ENCODE measurements at regions not wholly inside any gene's neighbourhood (a gene's known extent, or its start where the extent isn't known, plus 50 kb on each side); places are given as distances from the start of the nearest gene placed in this dataset.

DNA sequence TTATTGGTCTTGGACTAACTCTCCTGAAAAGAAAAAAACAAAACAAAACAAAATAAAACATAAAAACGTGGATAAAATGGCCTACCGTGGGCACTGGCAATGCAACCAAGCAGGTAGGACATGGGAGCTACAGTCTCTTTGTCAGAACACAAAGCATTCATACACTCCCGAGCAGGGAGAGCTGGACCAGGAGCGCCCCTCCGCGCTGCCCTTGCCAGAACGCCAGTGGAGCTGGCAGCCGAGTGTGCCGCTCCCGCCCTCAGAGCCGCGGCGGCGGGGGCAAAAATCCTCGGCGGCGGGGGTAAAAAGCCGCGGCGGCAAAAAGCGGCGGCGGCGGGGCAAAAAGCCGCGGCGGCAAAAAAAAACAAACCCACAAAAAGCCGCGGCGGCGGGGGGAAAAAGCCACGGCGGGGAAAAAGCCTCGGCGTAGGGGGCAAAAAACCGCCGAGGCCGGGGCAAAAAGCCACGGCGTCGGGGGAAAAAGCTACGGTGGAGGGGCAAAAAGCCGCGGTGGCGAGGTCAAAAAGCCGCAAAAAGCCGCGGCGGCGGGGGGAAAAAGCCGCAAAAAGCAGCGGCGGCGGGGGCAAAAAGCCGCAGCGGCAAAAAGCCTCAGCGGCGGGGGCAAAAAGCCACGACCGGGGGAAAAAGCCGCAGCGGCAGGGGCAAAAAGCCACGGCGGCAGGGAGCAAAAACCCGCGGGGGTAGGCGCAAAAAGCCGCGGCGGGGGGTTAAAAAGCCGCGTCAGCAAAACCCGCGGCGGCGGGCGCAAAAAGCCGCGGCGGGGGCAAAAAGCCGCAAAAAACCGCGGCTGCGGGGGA is 418.1 kb downstream of the ZNF716 start:
- TF ChIP-seq, protein P1, sequence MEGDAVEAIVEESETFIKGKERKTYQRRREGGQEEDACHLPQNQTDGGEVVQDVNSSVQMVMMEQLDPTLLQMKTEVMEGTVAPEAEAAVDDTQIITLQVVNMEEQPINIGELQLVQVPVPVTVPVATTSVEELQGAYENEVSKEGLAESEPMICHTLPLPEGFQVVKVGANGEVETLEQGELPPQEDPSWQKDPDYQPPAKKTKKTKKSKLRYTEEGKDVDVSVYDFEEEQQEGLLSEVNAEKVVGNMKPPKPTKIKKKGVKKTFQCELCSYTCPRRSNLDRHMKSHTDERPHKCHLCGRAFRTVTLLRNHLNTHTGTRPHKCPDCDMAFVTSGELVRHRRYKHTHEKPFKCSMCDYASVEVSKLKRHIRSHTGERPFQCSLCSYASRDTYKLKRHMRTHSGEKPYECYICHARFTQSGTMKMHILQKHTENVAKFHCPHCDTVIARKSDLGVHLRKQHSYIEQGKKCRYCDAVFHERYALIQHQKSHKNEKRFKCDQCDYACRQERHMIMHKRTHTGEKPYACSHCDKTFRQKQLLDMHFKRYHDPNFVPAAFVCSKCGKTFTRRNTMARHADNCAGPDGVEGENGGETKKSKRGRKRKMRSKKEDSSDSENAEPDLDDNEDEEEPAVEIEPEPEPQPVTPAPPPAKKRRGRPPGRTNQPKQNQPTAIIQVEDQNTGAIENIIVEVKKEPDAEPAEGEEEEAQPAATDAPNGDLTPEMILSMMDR (IDR thresholded peaks at IDR 0.05), result no peak
- no peaks in the 10 kb centered on the region for H3K4me1 ChIP-seq (ENCODE audit: control insufficient read depth, insufficient read depth, low read length)
- 20% methylated on average over 84 of the region's 84 CpGs for WGBS (ENCODE audit: insufficient coverage)
- no peak overlapping the region for H3K27ac Mint-ChIP-seq
- H3K27me3 Mint-ChIP-seq (ENCODE audit: low read depth in 2 of 2), result peaks cover 0 to 2% of the 10 kb centered on the region in 2 donors
- H3K27me3 ChIP-seq (ENCODE audit: control insufficient read depth, insufficient read depth, low read length), result peaks cover 5% of the 10 kb centered on the region
- ATAC-seq (no peak), DNase-seq (no peak)
- H3K4me3 ChIP-seq (ENCODE audit: low read length), result no peak overlapping the region
- intact Hi-C loops (cut with micrococcal nuclease), result no loop called here
- peaks cover 7% of the 10 kb centered on the region for H3K36me3 Mint-ChIP-seq
- H3K9me3 ChIP-seq (ENCODE audit: control insufficient read depth, insufficient read depth, low read length), result peaks cover 19% of the 10 kb centered on the region
- no peak overlapping the region for H3K27ac ChIP-seq (ENCODE audit: low read length)
- H3K9me3 Mint-ChIP-seq, result peaks cover 9 to 17% of the 10 kb centered on the region in 2 donors
- no peaks in the 10 kb centered on the region for H3K36me3 ChIP-seq (ENCODE audit: control insufficient read depth, insufficient read depth, low read length)
- no peak overlapping the region for H3K4me3 Mint-ChIP-seq
- H3K4me1 Mint-ChIP-seq, result no peaks in the 10 kb centered on the region

DNA sequence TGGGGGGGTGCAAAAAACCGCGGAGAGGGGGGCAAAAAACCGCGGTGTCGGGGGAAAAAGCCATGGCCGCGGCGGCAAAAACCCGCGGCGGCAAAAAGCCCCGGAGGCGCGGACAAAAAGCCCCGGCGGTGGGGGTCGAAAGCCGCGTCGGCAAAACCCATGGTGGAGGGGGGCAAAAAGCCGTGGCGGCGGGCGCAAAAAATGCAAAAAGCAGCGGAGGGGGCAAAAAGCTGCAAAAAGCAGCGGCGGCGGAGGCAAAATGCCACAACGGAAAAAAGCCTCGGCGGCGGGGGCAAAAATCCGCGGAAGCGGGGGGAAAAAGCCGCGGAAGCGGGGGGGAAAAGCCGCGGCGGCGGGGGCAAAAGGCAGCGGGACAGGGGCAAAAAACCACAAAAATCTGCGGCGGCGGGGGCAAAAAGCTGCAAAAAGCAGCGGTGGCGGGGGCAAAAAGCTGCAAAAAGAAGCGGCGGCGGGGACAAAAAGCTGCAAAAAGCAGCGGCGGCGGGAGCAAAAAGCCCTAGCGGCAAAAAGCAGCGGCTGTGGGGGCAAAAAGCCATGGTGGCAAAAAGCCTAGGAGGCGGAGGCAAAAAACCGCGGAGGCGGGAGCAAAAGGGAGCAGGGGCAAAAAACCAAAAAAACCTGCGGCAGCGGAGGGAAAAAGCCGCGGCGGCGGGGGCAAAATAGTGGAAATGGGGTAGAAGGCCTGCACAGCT is 418.9 kb downstream of the ZNF716 start:
- Mint-ChIP-seq H3K4me3 (no peak overlapping the region), H3K27me3 (ENCODE audit: low read depth in 2 of 2) (peaks cover 0 to 2% of the 10 kb centered on the region in 2 donors), H3K27ac (no peak overlapping the region), H3K4me1 (no peaks in the 10 kb centered on the region), H3K36me3 (peaks cover 10% of the 10 kb centered on the region), H3K9me3 (peaks cover 9 to 17% of the 10 kb centered on the region in 2 donors)
- H3K4me3 ChIP-seq (ENCODE audit: low read length), result no peak overlapping the region
- TF ChIP-seq, protein P1 (IDR thresholded peaks at IDR 0.05), result no peak
- peaks cover 5% of the 10 kb centered on the region for H3K27me3 ChIP-seq (ENCODE audit: control insufficient read depth, insufficient read depth, low read length)
- H3K9me3 ChIP-seq (ENCODE audit: control insufficient read depth, insufficient read depth, low read length), result peaks cover 19% of the 10 kb centered on the region
- no peak for DNase-seq
- ATAC-seq, result no peak
- 26% methylated on average over 66 of the region's 66 CpGs for WGBS (ENCODE audit: insufficient coverage)
- no peaks in the 10 kb centered on the region for H3K4me1 ChIP-seq (ENCODE audit: control insufficient read depth, insufficient read depth, low read length)
- no peaks in the 10 kb centered on the region for H3K36me3 ChIP-seq (ENCODE audit: control insufficient read depth, insufficient read depth, low read length)
- intact Hi-C loops (cut with micrococcal nuclease), result no loop called here
- no peak overlapping the region for H3K27ac ChIP-seq (ENCODE audit: low read length)

Data from natural killer cell (primary cell).